ENCODE measurements at regions not wholly inside any gene's neighbourhood (a gene's known extent, or its start where the extent isn't known, plus 50 kb on each side); places are given as distances from the start of the nearest gene placed in this dataset.

DNA sequence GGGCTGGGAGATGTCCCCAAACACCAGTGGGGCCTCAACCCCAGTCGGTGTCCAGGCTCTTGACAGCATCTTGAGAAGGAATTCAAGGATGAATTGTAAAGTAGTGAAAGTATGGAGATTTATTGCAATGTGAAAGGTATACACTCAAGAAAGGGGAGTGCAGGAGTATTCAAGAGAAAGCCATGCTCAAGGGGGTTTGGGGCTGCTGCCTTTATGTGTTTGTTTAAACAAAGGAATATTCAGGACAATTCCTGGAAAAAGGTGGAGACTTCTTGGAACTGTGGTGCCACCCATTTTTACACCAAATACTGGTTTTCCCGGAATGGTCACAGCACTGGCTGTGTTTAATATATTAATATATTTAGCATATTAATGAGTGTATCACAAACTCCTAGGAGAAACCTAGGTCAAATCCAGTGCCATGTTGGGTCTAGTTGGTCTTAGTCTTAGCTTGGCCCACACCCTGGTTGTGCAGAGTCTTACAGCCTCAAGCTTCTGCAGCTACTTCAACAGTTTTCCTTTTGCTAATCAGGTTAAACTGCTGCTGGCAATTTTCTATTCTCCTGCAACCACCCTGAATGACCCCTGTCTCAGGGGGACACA is 138.5 kb upstream of the TMTC4 start:
- Histone ChIP-seq H2AFZ (no peak overlapping the region), H3K4me2 (no peak overlapping the region), H3K36me3 (ENCODE audit: insufficient read depth) (no peaks in the 10 kb centered on the region), H4K20me1 (replicated peaks; ENCODE audit: insufficient read depth) (no peaks in the 10 kb centered on the region), H3K9me2 (ENCODE audit: insufficient read depth) (peaks cover 3% of the 10 kb centered on the region), H3K79me2 (replicated peaks; ENCODE audit: insufficient read depth) (no peaks in the 10 kb centered on the region), H3K4me3 (no peak overlapping the region), H3F3A (replicated peaks; ENCODE audit: low read depth) (peaks cover 4% of the 10 kb centered on the region; the same call in 1 of the 2 replicates), H3K27ac (ENCODE audit: low read depth) (no peak overlapping the region), H3K4me1 (ENCODE audit: insufficient read depth) (peaks cover 24% of the 10 kb centered on the region), H3K27me3 (ENCODE audit: insufficient read depth) (no peaks in the 10 kb centered on the region)
- Mint-ChIP-seq H3K4me3 (no peak overlapping the region), H3K36me3 (ENCODE audit: low read depth) (peaks cover 9% of the 10 kb centered on the region; the same call in 2 of the 3 replicates), H3K9me3 (peaks cover 9% of the 10 kb centered on the region; the same call in 2 of the 3 replicates), H3K27ac (no peak overlapping the region), H3K4me1 (peaks cover 39% of the 10 kb centered on the region), H3K27me3 (ENCODE audit: insufficient read depth, low read depth, poor library complexity) (peaks cover 2% of the 10 kb centered on the region)
- ATAC-seq (no peak), DNase-seq (ENCODE audit: low spot score) (no peak)
- TF ChIP-seq NANOG (IDR thresholded peaks at IDR 0.05; ENCODE audit: borderline replicate concordance), result no peak

GRCh38 chr13:100811928-100812327 is 137.3 kb upstream of the TMTC4 start:
- Histone ChIP-seq H2AFZ (no peak overlapping the region), H3K4me1 (ENCODE audit: insufficient read depth) (peaks cover 24% of the 10 kb centered on the region), H3K27me3 (ENCODE audit: insufficient read depth) (no peaks in the 10 kb centered on the region), H3K79me2 (replicated peaks; ENCODE audit: insufficient read depth) (no peaks in the 10 kb centered on the region), H3K27ac (ENCODE audit: low read depth) (no peak overlapping the region), H4K20me1 (replicated peaks; ENCODE audit: insufficient read depth) (no peaks in the 10 kb centered on the region), H3K9me2 (ENCODE audit: insufficient read depth) (peaks cover 3% of the 10 kb centered on the region), H3F3A (replicated peaks; ENCODE audit: low read depth) (peaks cover 4% of the 10 kb centered on the region; the same call in 1 of the 2 replicates), H3K36me3 (ENCODE audit: insufficient read depth) (no peaks in the 10 kb centered on the region), H3K4me3 (no peak overlapping the region), H3K4me2 (no peak overlapping the region)
- H3K4me3 Mint-ChIP-seq, result no peak overlapping the region
- no peaks in the 10 kb centered on the region for H3K9me3 Mint-ChIP-seq
- H3K36me3 Mint-ChIP-seq (ENCODE audit: low read depth), result no peaks in the 10 kb centered on the region
- no peak overlapping the region; the same call in 1 of the 2 replicates for H3K27ac Mint-ChIP-seq
- no peak for TF ChIP-seq EZH2 (IDR thresholded peaks at IDR 0.05; ENCODE audit: low read depth, unreplicated experiment)
- TF ChIP-seq STAT1 (IDR thresholded peaks at IDR 0.05; ENCODE audit: unreplicated experiment), result no peak
- DNase-seq (ENCODE audit: low spot score), result no peak
- H3K27me3 Mint-ChIP-seq (ENCODE audit: insufficient read depth, low read depth, poor library complexity), result peaks cover 2% of the 10 kb centered on the region
- peaks cover 35% of the 10 kb centered on the region for H3K4me1 Mint-ChIP-seq
- ATAC-seq, result no peak

- Mint-ChIP-seq H3K4me3 (no peak overlapping the region), H3K4me1 (peaks cover 30% of the 10 kb centered on the region), H3K27me3 (ENCODE audit: insufficient read depth, low read depth, poor library complexity) (peaks cover 2% of the 10 kb centered on the region), H3K9me3 (no peaks in the 10 kb centered on the region), H3K27ac (0 out of 2 replicates have a peak overlapping the region, but pooled peaks have one; percentile 1), H3K36me3 (ENCODE audit: low read depth) (no peaks in the 10 kb centered on the region)
- DNase-seq (ENCODE audit: low spot score), result no peak
- H2AFZ ChIP-seq, result no peak overlapping the region
- no peak; the same call in 2 of the 3 replicates for ATAC-seq
- no peaks in the 10 kb centered on the region for H4K20me1 ChIP-seq (replicated peaks; ENCODE audit: insufficient read depth)
- H3K27ac ChIP-seq (ENCODE audit: low read depth), result no peak overlapping the region
- H3K4me2 ChIP-seq, result 0 out of 2 replicates have a peak overlapping the region, but pooled peaks have one; percentile 3
- peaks cover 4% of the 10 kb centered on the region; the same call in 1 of the 2 replicates for H3F3A ChIP-seq (replicated peaks; ENCODE audit: low read depth)
- H3K36me3 ChIP-seq (ENCODE audit: insufficient read depth), result no peaks in the 10 kb centered on the region
- no peak overlapping the region for H3K4me3 ChIP-seq
- H3K27me3 ChIP-seq (ENCODE audit: insufficient read depth), result no peaks in the 10 kb centered on the region
- H3K9me2 ChIP-seq (ENCODE audit: insufficient read depth), result no peaks in the 10 kb centered on the region; the same call in 1 of the 2 replicates
- H3K4me1 ChIP-seq (ENCODE audit: insufficient read depth), result peaks cover 21% of the 10 kb centered on the region
- H3K79me2 ChIP-seq (replicated peaks; ENCODE audit: insufficient read depth), result no peaks in the 10 kb centered on the region
- TF ChIP-seq REST (IDR thresholded peaks at IDR 0.05; ENCODE audit: unreplicated experiment), result no peak
- no peak for TF ChIP-seq CREB1 (CRISPR knock-in tag; IDR thresholded peaks at IDR 0.05; ENCODE audit: low read depth)
Observed at GRCh38 chr13:100811024-100811865, 136.7 kb upstream of the TMTC4 start.

Data from GM23338 (cell line).